A549 (cell line): ENCODE measurements at regions not wholly inside any gene's neighbourhood (a gene's known extent, or its start where the extent isn't known, plus 50 kb on each side); places are given as distances from the start of the nearest gene placed in this dataset.

ENCODE experiments used
- ATAC-seq, 2 experiments: fragments of 200-7000 bp in 1 of 2; fragments of >200 bp in 1 of 2; cut with Nextera tagmentation in 1 of 2; cut with Tn5 transposase in 1 of 2; 3 replicates each; pipeline versions ENCODE4 v1.8.0 to v1.9.1; 2018 to 2020; ENCODE audit warnings: mild to moderate bottlenecking in 1 of 2, moderate library complexity in 1 of 2
- CTCF ChIA-PET: fragments of 300-600 bp; sonication (Branson Sonifier 250); formaldehyde crosslinking; extraction: SDS; loops from one replicate; lab custom pipeline; 2021; ENCODE audit warnings: antibody characterized with exemption, inconsistent platforms; lab: Yijun Ruan, JAX
- POLR2A ChIA-PET: fragments of 350-600 bp; formaldehyde crosslinking; extraction: SDS; loops from one replicate; lab custom pipeline; 2021; ENCODE audit warnings: antibody characterized with exemption, inconsistent platforms; lab: Yijun Ruan, JAX
- DNase-seq, 2 experiments: peaks; one replicate each; pipeline versions ENCODE4 v3.0.0 to v3.0.0-alpha.2; 2011 to 2016; ENCODE audit warnings: low read depth in 1 of 2, low spot score in 1 of 2
- FAIRE-seq: peaks from 2 replicates; lab custom pipeline; 2011; peaks lifted over from hg19 to GRCh38; lab: Jason Lieb, UNC
- H3K27ac ChIP-seq, 2 experiments: fragments of >200 bp; sonication (Bioruptor Twin); formaldehyde crosslinking; 3 replicates each; pipeline ENCODE4 v1.5.1; 2016 to 2017
- H3K4me1 ChIP-seq: fragments of >200 bp; sonication (Bioruptor Twin); formaldehyde crosslinking; 3 replicates; pipeline ENCODE4 v1.6.1; 2016
- H3K4me2 ChIP-seq: fragments of >200 bp; sonication (Bioruptor Twin); formaldehyde crosslinking; 3 replicates; pipeline ENCODE4 v1.6.1; 2016
- H3K4me3 ChIP-seq: fragments of >200 bp; sonication (Bioruptor Twin); formaldehyde crosslinking; 3 replicates; pipeline ENCODE4 v1.5.1; 2016
- H3K9me3 ChIP-seq: fragments of >200 bp; sonication (Bioruptor Twin); formaldehyde crosslinking; 3 replicates; pipeline ENCODE4 v1.6.1; 2016
- CBX2 ChIP-seq: fragments of 200-600 bp; sonication (generic); IDR thresholded peaks from 2 replicates; pipeline ENCODE4 v1.6.1; 2016; ENCODE audit warnings: low read depth, mild to moderate bottlenecking, borderline replicate concordance
- CEBPB ChIP-seq, 2 experiments: fragments of >200 bp in 1 of 2; sonication (Bioruptor Twin) in 1 of 2; formaldehyde crosslinking in 1 of 2; IDR thresholded peaks; 2 replicates each; pipeline ENCODE4 v1.6.1; 2012 to 2016
- CHD2 ChIP-seq: fragments of 150-350 bp; IDR thresholded peaks from 2 replicates; pipeline ENCODE4 v1.6.1; 2014; ENCODE audit warnings: low read length; ENCODE audit not compliant: partially characterized antibody
- HES2 ChIP-seq: fragments of >200 bp; sonication (Bioruptor Twin); formaldehyde crosslinking; IDR thresholded peaks from 2 replicates; pipeline ENCODE4 v1.6.1; 2016
- HMGXB4 ChIP-seq: fragments of 250-450 bp; sonication (Bioruptor Pico); IDR thresholded peaks from 2 replicates; pipeline ENCODE4 v1.5.0; 2021; ENCODE audit warnings: mild to moderate bottlenecking, moderate library complexity, borderline replicate concordance
- HOXA7 ChIP-seq: fragments of 250-450 bp; sonication (Bioruptor Pico); IDR thresholded peaks from 2 replicates; pipeline ENCODE4 v1.5.0; 2020; ENCODE audit warnings: mild to moderate bottlenecking, moderate library complexity
- HOXB13 ChIP-seq: fragments of 250-450 bp; sonication (Bioruptor Pico); IDR thresholded peaks from 2 replicates; pipeline ENCODE4 v1.5.0; 2020; ENCODE audit warnings: low read depth, mild to moderate bottlenecking, moderate library complexity
- JUNB ChIP-seq: fragments of >200 bp; sonication (Bioruptor Twin); formaldehyde crosslinking; IDR thresholded peaks from 2 replicates; pipeline ENCODE4 v1.6.1; 2016
- MAFK ChIP-seq: fragments of 450-650 bp; IDR thresholded peaks from 2 replicates; pipeline ENCODE4 v1.6.1; 2014; ENCODE audit not compliant: partially characterized antibody
- MAX ChIP-seq: IDR thresholded peaks from 2 replicates; pipeline ENCODE4 v1.6.1; 2012
- MYC ChIP-seq: IDR thresholded peaks from 2 replicates; pipeline ENCODE4 v1.6.1; 2012; ENCODE audit warnings: mild to moderate bottlenecking, inconsistent platforms, low read length, improper control_type of control experiment, borderline replicate concordance
- POLR2A ChIP-seq: IDR thresholded peaks from 2 replicates; pipeline ENCODE4 v1.6.1; 2012; ENCODE audit warnings: mild to moderate bottlenecking, low read length
- RCOR1 ChIP-seq: fragments of 150-350 bp; IDR thresholded peaks from 2 replicates; pipeline ENCODE4 v1.6.1; 2014; ENCODE audit warnings: antibody characterized with exemption, low read length, low read depth
- REST ChIP-seq: fragments of 200-600 bp; sonication (generic); IDR thresholded peaks from 2 replicates; pipeline ENCODE4 v1.6.1; 2016; ENCODE audit warnings: antibody characterized with exemption, mild to moderate bottlenecking, moderate library complexity
- RNF2 ChIP-seq: fragments of 200-600 bp; sonication (generic); IDR thresholded peaks from 2 replicates; pipeline ENCODE4 v1.6.1; 2016; ENCODE audit warnings: low read depth, mild to moderate bottlenecking, antibody characterized with exemption, moderate library complexity, borderline replicate concordance
- SREBF2 ChIP-seq: fragments of 450-650 bp; IDR thresholded peaks from 2 replicates; pipeline ENCODE4 v1.6.1; 2014; ENCODE audit warnings: mild to moderate bottlenecking, moderate library complexity
- TFCP2L1 ChIP-seq: fragments of 250-450 bp; sonication (Bioruptor Pico); IDR thresholded peaks from 2 replicates; pipeline ENCODE4 v1.5.0; 2021; ENCODE audit warnings: mild to moderate bottlenecking
- USF2 ChIP-seq: fragments of 450-650 bp; IDR thresholded peaks from 2 replicates; pipeline ENCODE4 v1.6.1; 2014; ENCODE audit warnings: antibody characterized with exemption
- ZC3H11A ChIP-seq: fragments of 450-650 bp; IDR thresholded peaks from 2 replicates; pipeline ENCODE4 v1.6.1; 2014; ENCODE audit warnings: antibody characterized with exemption, mild to moderate bottlenecking
- ZSCAN20 ChIP-seq: fragments of 250-450 bp; sonication (Bioruptor Pico); IDR thresholded peaks from 2 replicates; pipeline ENCODE4 v1.8.0; 2022; ENCODE audit warnings: mild to moderate bottlenecking, moderate library complexity
- WGBS: methylation state at CpG from one replicate; pipeline ENCODE4 v1.1.6; 2017; ENCODE audit errors: missing lambda C conversion rate; 5-methylcytosine and 5-hydroxymethylcytosine counted together
- TF ChIP-seq, protein P1 (sequence below): fragments of >200 bp; sonication (Bioruptor Twin); formaldehyde crosslinking; IDR thresholded peaks from 3 replicates; pipeline ENCODE4 v1.6.1; 2016
- TF ChIP-seq, protein P2 (sequence below): IDR thresholded peaks from 2 replicates; pipeline ENCODE4 v1.6.1; 2012; ENCODE audit warnings: low read depth, borderline replicate concordance

GRCh38 chr6:71707059-71707458 lies 179.3 kb upstream of the RIMS1 start (continued):
- TF ChIP-seq REST (no peak), CBX2 (no peak), HES2 (no peak), ZSCAN20 (CRISPR knock-in tag) (no peak), RNF2 (no peak)

DNA sequence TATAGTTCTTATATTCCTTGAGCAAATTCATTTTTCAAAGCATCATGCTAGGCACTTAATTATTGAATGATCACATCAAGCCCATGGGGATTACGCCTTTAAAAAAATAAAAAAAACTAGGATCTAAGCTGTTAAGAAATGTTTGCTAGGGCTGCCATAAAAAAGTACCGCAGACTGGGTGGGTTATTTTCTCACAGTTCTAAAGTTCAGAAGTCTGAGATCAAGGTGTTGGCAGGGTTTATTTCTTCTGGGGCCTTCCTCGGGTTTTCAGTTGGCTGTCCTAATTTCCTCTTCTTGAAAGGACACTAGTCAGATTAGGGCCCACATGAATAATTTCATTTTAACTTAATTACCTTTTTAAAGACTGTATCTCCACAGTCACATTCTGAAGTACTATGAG lies 165.6 kb upstream of the RIMS1 start:
- ATAC-seq (no peak), DNase-seq (no peak), FAIRE-seq (no peak)
- no peak for TF ChIP-seq MAX
- no peak for TF ChIP-seq USF2
- TF ChIP-seq CEBPB (IDR thresholded peaks at IDR 0.05): no peak
- TF ChIP-seq HOXA7: no peak
- no peak for TF ChIP-seq MAFK
- TF ChIP-seq, protein P1, sequence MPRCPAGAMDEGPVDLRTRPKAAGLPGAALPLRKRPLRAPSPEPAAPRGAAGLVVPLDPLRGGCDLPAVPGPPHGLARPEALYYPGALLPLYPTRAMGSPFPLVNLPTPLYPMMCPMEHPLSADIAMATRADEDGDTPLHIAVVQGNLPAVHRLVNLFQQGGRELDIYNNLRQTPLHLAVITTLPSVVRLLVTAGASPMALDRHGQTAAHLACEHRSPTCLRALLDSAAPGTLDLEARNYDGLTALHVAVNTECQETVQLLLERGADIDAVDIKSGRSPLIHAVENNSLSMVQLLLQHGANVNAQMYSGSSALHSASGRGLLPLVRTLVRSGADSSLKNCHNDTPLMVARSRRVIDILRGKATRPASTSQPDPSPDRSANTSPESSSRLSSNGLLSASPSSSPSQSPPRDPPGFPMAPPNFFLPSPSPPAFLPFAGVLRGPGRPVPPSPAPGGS: no peak
- TF ChIP-seq HOXB13: no peak
- no peak for TF ChIP-seq POLR2A
- no peak for TF ChIP-seq HMGXB4 (CRISPR knock-in tag)
- no peak for TF ChIP-seq TFCP2L1 (CRISPR knock-in tag)
- TF ChIP-seq ZSCAN20 (CRISPR knock-in tag): no peak
- TF ChIP-seq, protein P2, sequence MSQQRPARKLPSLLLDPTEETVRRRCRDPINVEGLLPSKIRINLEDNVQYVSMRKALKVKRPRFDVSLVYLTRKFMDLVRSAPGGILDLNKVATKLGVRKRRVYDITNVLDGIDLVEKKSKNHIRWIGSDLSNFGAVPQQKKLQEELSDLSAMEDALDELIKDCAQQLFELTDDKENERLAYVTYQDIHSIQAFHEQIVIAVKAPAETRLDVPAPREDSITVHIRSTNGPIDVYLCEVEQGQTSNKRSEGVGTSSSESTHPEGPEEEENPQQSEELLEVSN: no peak
- TF ChIP-seq RCOR1: no peak
- TF ChIP-seq SREBF2: no peak
- TF ChIP-seq CHD2: no peak
- TF ChIP-seq MYC: no peak
- TF ChIP-seq ZC3H11A: no peak
- no peak for TF ChIP-seq JUNB
- CTCF ChIA-PET: no interaction called here
- 33% methylated on average over 3 of the region's 3 CpGs for whole genome bisulfite sequencing
- Histone ChIP-seq H3K4me2 (no peak overlapping the region), H3K9me3 (no peaks in the 10 kb centered on the region), H3K4me1 (no peaks in the 10 kb centered on the region), H3K27ac (no peak overlapping the region), H3K4me3 (no peak overlapping the region)
- POLR2A ChIA-PET: no interaction called here
